H9 (cell line): ENCODE measurements at regions not wholly inside any gene's neighbourhood (a gene's known extent, or its start where the extent isn't known, plus 50 kb on each side); places are given as distances from the start of the nearest gene placed in this dataset.

ENCODE experiments used
- DNase-seq: peaks from one replicate; pipeline ENCODE4 v3.0.0-alpha.2; 2017
- H2AFZ ChIP-seq: one replicate; pipeline ENCODE4 v1.6.1; 2013; ENCODE audit warnings: mild to moderate bottlenecking, low read length, control low read depth, moderate library complexity
- H2AK5ac ChIP-seq: 2 replicates; pipeline ENCODE4 v1.6.1; 2013; ENCODE audit warnings: low read length, control low read depth, mixed read lengths; ENCODE audit not compliant: insufficient read length
- H2BK120ac ChIP-seq: one replicate; pipeline ENCODE4 v1.6.1; 2013; ENCODE audit warnings: low read depth, mild to moderate bottlenecking, low read length, control low read depth, inconsistent platforms; ENCODE audit not compliant: poor library complexity, severe bottlenecking
- H2BK12ac ChIP-seq: 2 replicates; pipeline ENCODE4 v1.6.1; 2013; ENCODE audit warnings: low read length, control low read depth, mixed read lengths, low read depth; ENCODE audit not compliant: insufficient read length
- H2BK15ac ChIP-seq: 2 replicates; pipeline ENCODE4 v1.6.1; 2013; ENCODE audit warnings: low read depth, low read length, control low read depth
- H2BK20ac ChIP-seq: one replicate; pipeline ENCODE4 v1.6.1; 2013; ENCODE audit warnings: low read depth, mild to moderate bottlenecking, low read length, control low read depth, inconsistent platforms; ENCODE audit not compliant: poor library complexity, severe bottlenecking
- H2BK5ac ChIP-seq: 2 replicates; pipeline ENCODE4 v1.6.1; 2013; ENCODE audit warnings: low read length, control low read depth, mixed read lengths; ENCODE audit not compliant: insufficient read length
- H3K14ac ChIP-seq: 2 replicates; pipeline ENCODE4 v1.6.1; 2013; ENCODE audit warnings: low read length, control low read depth; ENCODE audit not compliant: insufficient read depth
- H3K18ac ChIP-seq: 2 replicates; pipeline ENCODE4 v1.6.1; 2013; ENCODE audit warnings: low read depth, mild to moderate bottlenecking, mixed read lengths, low read length, control low read depth; ENCODE audit not compliant: insufficient read length
- H3K23ac ChIP-seq: 2 replicates; pipeline ENCODE4 v1.6.1; 2013; ENCODE audit warnings: low read length, control low read depth, mixed read lengths, low read depth; ENCODE audit not compliant: insufficient read length
- H3K23me2 ChIP-seq: 2 replicates; pipeline ENCODE4 v1.6.1; 2013; ENCODE audit warnings: low read depth, mild to moderate bottlenecking, mixed read lengths, low read length, control low read depth; ENCODE audit not compliant: insufficient read length, poor library complexity, severe bottlenecking
- H3K27ac ChIP-seq: 2 replicates; pipeline ENCODE4 v1.5.1; 2013; ENCODE audit warnings: low read length, control low read depth, mixed read lengths, low read depth; ENCODE audit not compliant: insufficient read length
- H3K27me3 ChIP-seq: 2 replicates; pipeline ENCODE4 v1.6.1; 2013; ENCODE audit warnings: low read length, control low read depth, inconsistent platforms; ENCODE audit not compliant: insufficient read depth
- H3K4ac ChIP-seq: 2 replicates; pipeline ENCODE4 v1.6.1; 2013; ENCODE audit warnings: low read depth, mild to moderate bottlenecking, control low read depth, inconsistent platforms, low read length, moderate library complexity
- H3K4me1 ChIP-seq: 2 replicates; pipeline ENCODE4 v1.6.1; 2013; ENCODE audit warnings: low read length, control low read depth, inconsistent platforms; ENCODE audit not compliant: insufficient read depth
- H3K4me2 ChIP-seq: 2 replicates; pipeline ENCODE4 v1.6.1; 2013; ENCODE audit warnings: low read length, control low read depth, mixed read lengths; ENCODE audit not compliant: insufficient read length, insufficient read depth
- H3K56ac ChIP-seq: 2 replicates; pipeline ENCODE4 v1.6.1; 2013; ENCODE audit warnings: low read depth, mild to moderate bottlenecking, mixed read lengths, low read length, control low read depth; ENCODE audit not compliant: insufficient read length
- H3K79me1 ChIP-seq: 2 replicates; pipeline ENCODE4 v1.6.1; 2013; ENCODE audit warnings: low read depth, mild to moderate bottlenecking, moderate library complexity, low read length, control low read depth, inconsistent platforms; ENCODE audit not compliant: insufficient read depth, poor library complexity, severe bottlenecking
- H3K79me2 ChIP-seq: 2 replicates; pipeline ENCODE4 v1.6.1; 2013; ENCODE audit warnings: low read length, control low read depth, inconsistent platforms; ENCODE audit not compliant: insufficient read depth
- H3K9ac ChIP-seq: 2 replicates; pipeline ENCODE4 v1.6.1; 2013; ENCODE audit warnings: low read length, control low read depth, mixed read lengths; ENCODE audit not compliant: insufficient read length; ENCODE audit errors: extremely low read depth
- H3K9me3 ChIP-seq: one replicate; pipeline ENCODE4 v1.6.1; 2013; ENCODE audit warnings: low read depth, low read length, inconsistent platforms; ENCODE audit not compliant: control insufficient read depth
- H3T11ph ChIP-seq: one replicate; pipeline ENCODE4 v1.6.1; 2013; ENCODE audit warnings: mild to moderate bottlenecking, low read length, control low read depth, inconsistent platforms
- H4K20me1 ChIP-seq: one replicate; pipeline ENCODE4 v1.6.1; 2013; ENCODE audit not compliant: control insufficient read depth, insufficient read length, insufficient read depth
- H4K5ac ChIP-seq: 2 replicates; pipeline ENCODE4 v1.6.1; 2013; ENCODE audit warnings: low read depth, mild to moderate bottlenecking, mixed read lengths, low read length, control low read depth; ENCODE audit not compliant: insufficient read length
- H4K8ac ChIP-seq: replicated peaks from 2 replicates; pipeline ENCODE4 v1.6.1; 2013; ENCODE audit warnings: low read length, control low read depth, mixed read lengths, low read depth; ENCODE audit not compliant: insufficient read length
- H4K91ac ChIP-seq: 2 replicates; pipeline ENCODE4 v1.6.1; 2013; ENCODE audit warnings: low read depth, mild to moderate bottlenecking, moderate library complexity, mixed read lengths, low read length, control low read depth; ENCODE audit not compliant: insufficient read length
- H3K27ac Mint-ChIP-seq, 3 experiments: 2 replicates in 2 of 3; 3 replicates in 1 of 3; pipeline ENCODE4 v1.8.0; 2020 to 2021; ENCODE audit warnings: mixed read lengths in 3 of 3, mild to moderate bottlenecking in 1 of 3, moderate library complexity in 1 of 3
- H3K27me3 Mint-ChIP-seq: 2 replicates; pipeline ENCODE4 v1.8.0; 2021; ENCODE audit warnings: low read depth, mild to moderate bottlenecking, moderate library complexity, mixed read lengths
- H3K36me3 Mint-ChIP-seq, 3 experiments: 2 replicates in 2 of 3; 3 replicates in 1 of 3; pipeline ENCODE4 v1.8.0; 2020 to 2021; ENCODE audit warnings: low read depth in 3 of 3, mixed read lengths in 3 of 3; ENCODE audit not compliant: insufficient read depth in 1 of 3
- H3K4me1 Mint-ChIP-seq, 2 experiments: 2 replicates each; pipeline ENCODE4 v1.8.0; 2020; ENCODE audit warnings: mixed read lengths in 2 of 2
- H3K4me3 Mint-ChIP-seq, 2 experiments: 2 replicates in 1 of 2; 3 replicates in 1 of 2; pipeline ENCODE4 v1.8.0; 2020 to 2021; ENCODE audit warnings: mild to moderate bottlenecking in 2 of 2, mixed read lengths in 2 of 2, moderate library complexity in 1 of 2
- H3K9me3 Mint-ChIP-seq, 2 experiments: 2 replicates in 1 of 2; 3 replicates in 1 of 2; pipeline ENCODE4 v1.8.0; 2020; ENCODE audit warnings: mild to moderate bottlenecking in 2 of 2, mixed read lengths in 2 of 2, moderate library complexity in 1 of 2
- WGBS: extraction: QIAGEN DNeasy Blood & Tissue Kit; methylation state at CpG from one replicate; pipeline ENCODE4 v1.1.7; 2013; ENCODE audit warnings: missing lambda C conversion rate, low lambda C conversion rate, mixed read lengths; ENCODE audit not compliant: insufficient read length; ENCODE audit errors: extremely low coverage; 5-methylcytosine and 5-hydroxymethylcytosine counted together
- TF ChIP-seq, protein P1 (sequence below): fragments of 200-600 bp; sonication (generic); conservative IDR thresholded peaks from 3 replicates; pipeline ENCODE4 v1.8.0; 2021; ENCODE audit warnings: antibody characterized with exemption, mild to moderate bottlenecking

DNA sequence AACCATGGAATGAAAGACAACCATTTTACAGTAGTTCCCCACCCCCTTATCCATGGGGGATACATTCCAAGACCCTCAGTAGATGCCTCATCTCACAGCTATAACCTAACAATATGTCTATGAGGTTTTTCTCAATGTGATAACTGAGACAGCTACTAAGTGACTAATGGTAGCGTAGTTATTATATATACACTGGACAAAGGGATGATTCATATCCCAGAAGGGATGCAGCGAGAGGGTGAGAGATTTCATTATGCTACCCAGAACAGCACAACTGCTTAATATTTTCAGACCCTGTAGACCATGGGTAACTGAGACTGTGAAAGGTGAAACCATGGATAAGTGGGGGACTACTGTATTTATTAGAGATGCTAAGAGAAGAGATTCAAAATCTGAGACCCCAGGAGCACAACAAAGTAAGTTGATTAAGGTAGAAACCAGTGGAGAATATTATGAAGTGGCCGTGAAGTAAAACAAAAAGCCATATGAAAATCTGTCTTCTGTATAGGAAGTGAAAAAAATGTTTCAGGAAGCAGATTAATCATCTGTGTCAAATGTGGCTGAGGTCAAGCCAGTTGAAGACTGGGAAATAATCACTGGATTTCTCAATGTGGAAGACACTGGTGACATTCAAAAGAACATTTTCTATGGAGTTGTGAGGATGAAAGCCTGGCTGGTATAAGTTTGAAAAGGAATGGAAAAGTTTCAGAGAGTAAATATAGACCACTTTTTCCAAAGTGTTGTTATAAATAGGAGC is 77.2 kb downstream of the RPL10L start:
- no peak overlapping the region for H3K27ac ChIP-seq
- no peak overlapping the region for H3K9ac ChIP-seq
- H3K36me3 Mint-ChIP-seq, result no peaks in the 10 kb centered on the region

More for the DNA sequence above, 77.2 kb downstream of the RPL10L start:
- Histone ChIP-seq H3K23ac (no peak overlapping the region), H4K5ac (no peak overlapping the region), H4K8ac (no peak overlapping the region), H3K4ac (no peak overlapping the region), H2BK120ac (no peak overlapping the region), H3K56ac (no peak overlapping the region), H3K79me2 (no peaks in the 10 kb centered on the region), H2AK5ac (no peak overlapping the region), H4K20me1 (no peaks in the 10 kb centered on the region), H3K79me1 (no peaks in the 10 kb centered on the region), H2BK15ac (no peak overlapping the region), H4K91ac (no peak overlapping the region), H2BK12ac (no peak overlapping the region), H3K23me2 (no peaks in the 10 kb centered on the region), H3K14ac (no peak overlapping the region), H3K27me3 (no peaks in the 10 kb centered on the region), H3K18ac (no peak overlapping the region), H3K4me1 (no peaks in the 10 kb centered on the region), H2BK20ac (no peak overlapping the region), H2BK5ac (no peak overlapping the region), H3K4me2 (no peak overlapping the region), H3K9me3 (no peaks in the 10 kb centered on the region), H3T11ph (no peak overlapping the region), H2AFZ (no peak overlapping the region)
- H3K4me1 Mint-ChIP-seq, result peaks cover 6 to 7% of the 10 kb centered on the region in 2 experiments; a peak in 3 of 4 replicates
- no peak overlapping the region for H3K27ac Mint-ChIP-seq
- TF ChIP-seq, protein P1, sequence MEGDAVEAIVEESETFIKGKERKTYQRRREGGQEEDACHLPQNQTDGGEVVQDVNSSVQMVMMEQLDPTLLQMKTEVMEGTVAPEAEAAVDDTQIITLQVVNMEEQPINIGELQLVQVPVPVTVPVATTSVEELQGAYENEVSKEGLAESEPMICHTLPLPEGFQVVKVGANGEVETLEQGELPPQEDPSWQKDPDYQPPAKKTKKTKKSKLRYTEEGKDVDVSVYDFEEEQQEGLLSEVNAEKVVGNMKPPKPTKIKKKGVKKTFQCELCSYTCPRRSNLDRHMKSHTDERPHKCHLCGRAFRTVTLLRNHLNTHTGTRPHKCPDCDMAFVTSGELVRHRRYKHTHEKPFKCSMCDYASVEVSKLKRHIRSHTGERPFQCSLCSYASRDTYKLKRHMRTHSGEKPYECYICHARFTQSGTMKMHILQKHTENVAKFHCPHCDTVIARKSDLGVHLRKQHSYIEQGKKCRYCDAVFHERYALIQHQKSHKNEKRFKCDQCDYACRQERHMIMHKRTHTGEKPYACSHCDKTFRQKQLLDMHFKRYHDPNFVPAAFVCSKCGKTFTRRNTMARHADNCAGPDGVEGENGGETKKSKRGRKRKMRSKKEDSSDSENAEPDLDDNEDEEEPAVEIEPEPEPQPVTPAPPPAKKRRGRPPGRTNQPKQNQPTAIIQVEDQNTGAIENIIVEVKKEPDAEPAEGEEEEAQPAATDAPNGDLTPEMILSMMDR, result no peak
- H3K9me3 Mint-ChIP-seq, result peaks cover 0 to 2% of the 10 kb centered on the region in 2 experiments; a peak in 1 of 5 replicates
- no peak for DNase-seq
- H3K4me3 Mint-ChIP-seq, result no peak overlapping the region
- no peaks in the 10 kb centered on the region for H3K27me3 Mint-ChIP-seq
- no CpG with 5 or more reads among the region's 3 CpGs for WGBS
